Omental fat pad (tissue), 3 donors: ENCODE measurements at regions not wholly inside any gene's neighbourhood (a gene's known extent, or its start where the extent isn't known, plus 50 kb on each side); places are given as distances from the start of the nearest gene placed in this dataset.

ENCODE experiments used
- ATAC-seq: fragments of 150-250 bp; one replicate; pipeline ENCODE4 v1.9.1; 2016; ENCODE audit warnings: mild to moderate bottlenecking, moderate library complexity; ENCODE audit not compliant: low FRiP score
- DNase-seq: peaks from one replicate; pipeline ENCODE4 v3.0.0-alpha.2; 2019; ENCODE audit warnings: low spot score
- CTCF ChIP-seq, 3 donors: fragments of 450-650 bp; IDR thresholded peaks; one replicate each; pipeline ENCODE4 v1.5.1; 2016 to 2017; ENCODE audit warnings: antibody characterized with exemption in 3 of 3, mild to moderate bottlenecking in 3 of 3, moderate library complexity in 2 of 3

DNA sequence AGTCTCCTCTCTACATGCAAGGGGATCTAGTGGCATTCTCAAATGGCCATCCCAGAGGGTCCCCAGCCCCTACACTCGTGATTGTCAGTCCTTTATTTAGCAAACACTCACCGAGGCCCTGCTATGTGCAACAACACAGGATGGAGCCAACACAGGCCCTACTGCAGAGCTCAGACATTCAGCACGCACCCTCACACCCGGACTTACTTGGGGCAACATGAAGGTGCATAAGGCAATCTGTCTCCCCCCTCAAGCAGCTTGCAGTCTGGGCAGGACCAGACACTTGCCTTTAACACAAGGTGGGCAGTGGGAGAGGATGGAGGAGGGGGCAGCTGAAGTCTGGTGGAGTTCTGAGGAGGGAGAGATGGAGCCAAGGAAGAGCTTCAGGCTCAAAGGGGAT lies 258.4 kb downstream of the XXYLT1 start:
- DNase-seq = no peak
- no peak for ATAC-seq
- no peak for TF ChIP-seq CTCF (IDR thresholded peaks at IDR 0.05)

- DNase-seq = no peak
- no peak for ATAC-seq
- no peak for TF ChIP-seq CTCF (IDR thresholded peaks at IDR 0.05)
Measured at GRCh38 chr3:195013411-195014361, 257.3 kb downstream of the XXYLT1 start.

DNA sequence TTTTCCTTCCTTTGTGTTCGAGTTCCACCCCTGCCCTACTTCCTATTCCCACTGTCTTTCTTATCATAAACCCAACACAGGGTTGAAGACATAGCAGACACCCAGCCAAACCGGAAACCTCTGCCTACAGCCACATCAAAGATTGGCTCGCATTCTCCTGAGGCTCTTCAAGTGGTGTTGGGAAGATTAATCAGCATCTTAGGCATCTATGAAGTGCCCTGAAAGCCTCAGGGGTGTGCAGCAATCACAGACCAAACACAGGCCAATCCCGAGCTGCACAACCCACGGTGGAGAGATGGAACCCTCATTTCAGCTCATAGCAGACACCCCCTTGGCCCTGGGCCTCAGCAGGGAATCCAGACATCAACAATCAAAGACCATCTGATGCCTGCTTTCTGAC lies 255.9 kb downstream of the XXYLT1 start:
- no peak for DNase-seq
- no peak for ATAC-seq

GRCh38 chr3:195017151-195017550 lies 253.8 kb downstream of the XXYLT1 start:
- TF ChIP-seq CTCF (IDR thresholded peaks at IDR 0.05) = no peak
- no peak for ATAC-seq
- DNase-seq = no peak

More for the DNA sequence above, 255.9 kb downstream of the XXYLT1 start:
- TF ChIP-seq CTCF (IDR thresholded peaks at IDR 0.05) = no peak
